ENCODE measurements at regions not wholly inside any gene's neighbourhood (a gene's known extent, or its start where the extent isn't known, plus 50 kb on each side); places are given as distances from the start of the nearest gene placed in this dataset.

GRCh38 chr18:32596501-32596900 is 125.8 kb upstream of the GAREM1 start:
- ChIA-PET POLR2A (no interaction called here), CTCF (interaction anchor here (1.1 to 2.0 kb wide), 3 partner anchors 20 to 324 kb away, joined by 3 to 6 read pairs (median 5); no protein-coding TSS in a partner anchor)
- TF ChIP-seq FOXK1 (CRISPR knock-in tag; IDR thresholded peaks at IDR 0.05) (no peak), CDX4 (CRISPR knock-in tag; IDR thresholded peaks at IDR 0.05; ENCODE audit: borderline replicate concordance) (no peak), SMAD4 (CRISPR knock-in tag; IDR thresholded peaks at IDR 0.05) (no peak), NFE2L1 (CRISPR knock-in tag; IDR thresholded peaks at IDR 0.05) (no peak), TEAD1 (CRISPR knock-in tag; IDR thresholded peaks at IDR 0.05) (no peak), ZNF219 (CRISPR knock-in tag; IDR thresholded peaks at IDR 0.05; ENCODE audit: borderline replicate concordance) (no peak), ZNF317 (CRISPR knock-in tag; IDR thresholded peaks at IDR 0.05; ENCODE audit: borderline replicate concordance, low read depth) (no peak), ZNF512 (CRISPR knock-in tag; IDR thresholded peaks at IDR 0.05; ENCODE audit: borderline replicate concordance) (no peak), GRHL2 (CRISPR knock-in tag; IDR thresholded peaks at IDR 0.05; ENCODE audit: insufficient replicate concordance, severe bottlenecking) (no peak), OVOL2 (CRISPR knock-in tag; IDR thresholded peaks at IDR 0.05; ENCODE audit: borderline replicate concordance) (no peak), SMAD3 (CRISPR knock-in tag; IDR thresholded peaks at IDR 0.05; ENCODE audit: borderline replicate concordance) (no peak), GABPB1 (CRISPR knock-in tag; IDR thresholded peaks at IDR 0.05) (no peak), PREB (CRISPR knock-in tag; IDR thresholded peaks at IDR 0.05; ENCODE audit: borderline replicate concordance) (no peak), ZNF232 (CRISPR knock-in tag; IDR thresholded peaks at IDR 0.05) (no peak), MLX (CRISPR knock-in tag; IDR thresholded peaks at IDR 0.05) (no peak), E2F4 (CRISPR knock-in tag; IDR thresholded peaks at IDR 0.05; ENCODE audit: borderline replicate concordance, low read depth) (no peak), ZNF396 (CRISPR knock-in tag; IDR thresholded peaks at IDR 0.05; ENCODE audit: borderline replicate concordance) (no peak), TCF7 (CRISPR knock-in tag; IDR thresholded peaks at IDR 0.05; ENCODE audit: low read depth) (no peak)
- Mint-ChIP-seq H3K27ac (no peak overlapping the region), H3K36me3 (no peaks in the 10 kb centered on the region), H3K9me3 (peaks cover 6% of the 10 kb centered on the region; the same call in 1 of the 2 replicates), H3K27me3 (ENCODE audit: low read depth) (no peaks in the 10 kb centered on the region; the same call in 1 of the 2 replicates), H3K4me1 (no peaks in the 10 kb centered on the region), H3K4me3 (no peak overlapping the region)
- no peak for ATAC-seq
- no peak for DNase-seq (ENCODE audit: low spot score)

- ChIA-PET POLR2A (no interaction called here), CTCF (interaction anchor here (1.0 to 2.0 kb wide), 4 partner anchors 20 to 438 kb away, joined by 3 to 6 read pairs (median 5); partner anchors contain the start of gene GAREM1)
- Mint-ChIP-seq H3K4me1 (no peaks in the 10 kb centered on the region), H3K9me3 (peaks cover 6% of the 10 kb centered on the region; the same call in 1 of the 2 replicates), H3K27ac (no peak overlapping the region), H3K36me3 (no peaks in the 10 kb centered on the region), H3K4me3 (no peak overlapping the region), H3K27me3 (ENCODE audit: low read depth) (no peaks in the 10 kb centered on the region; the same call in 1 of the 2 replicates)
- DNase-seq (ENCODE audit: low spot score), result no peak
- peak; percentile 83 for ATAC-seq
- TF ChIP-seq CBFB (CRISPR knock-in tag; IDR thresholded peaks at IDR 0.05; ENCODE audit: low read depth) (no peak), E2F4 (CRISPR knock-in tag; IDR thresholded peaks at IDR 0.05; ENCODE audit: borderline replicate concordance, low read depth) (no peak), STAT6 (CRISPR knock-in tag; conservative IDR thresholded peaks at IDR 0.05; ENCODE audit: low read depth) (no peak), AR (CRISPR knock-in tag; IDR thresholded peaks at IDR 0.05) (no peak), TCF7 (CRISPR knock-in tag; IDR thresholded peaks at IDR 0.05; ENCODE audit: low read depth) (no peak)
These were observed 125.2 kb upstream of the GAREM1 start for GRCh38 chr18:32595832-32596231.

Measured in WTC11 (cell line).